Upper lobe of left lung (tissue), 6 donors: ENCODE measurements at regions not wholly inside any gene's neighbourhood (a gene's known extent, or its start where the extent isn't known, plus 50 kb on each side); places are given as distances from the start of the nearest gene placed in this dataset.

Experiments used
- ATAC-seq, 2 donors: fragments of 200-7000 bp; cut with Tn5 transposase; one replicate each; pipeline ENCODE4 v1.9.1; 2022; ENCODE audit warnings: mild to moderate bottlenecking in 2 of 2, moderate library complexity in 2 of 2; ENCODE audit not compliant: low FRiP score in 2 of 2
- DNase-seq, 2 donors: peaks; one replicate each; pipeline ENCODE4 v3.0.0-alpha.2; 2019 to 2020
- H3K27ac ChIP-seq, 4 donors: fragments of 200-600 bp; sonication (generic); one replicate each; pipeline ENCODE4 v1.5.1; 2016 to 2019
- H3K27me3 ChIP-seq, 4 donors: fragments of 200-600 bp; sonication (generic); one replicate each; pipeline ENCODE4 v1.5.1; 2017 to 2019
- H3K36me3 ChIP-seq, 4 donors: fragments of 200-600 bp; sonication (generic); one replicate each; pipeline ENCODE4 v1.5.1; 2016 to 2019
- H3K4me1 ChIP-seq, 4 donors: fragments of 200-600 bp; sonication (generic); one replicate each; pipeline ENCODE4 v1.5.1; 2018 to 2019
- H3K4me3 ChIP-seq, 4 donors: fragments of 200-600 bp; sonication (generic); one replicate each; pipeline ENCODE4 v1.5.1; 2017 to 2019; ENCODE audit warnings: mild to moderate bottlenecking in 2 of 4, moderate library complexity in 1 of 4
- H3K9me3 ChIP-seq, 4 donors: fragments of 200-600 bp; sonication (generic); one replicate each; pipeline ENCODE4 v1.5.1; 2018 to 2019
- CTCF ChIP-seq, 6 experiments: fragments of 450-650 bp in 4 of 6; fragments of 200-600 bp in 2 of 6; sonication (generic) in 2 of 6; IDR thresholded peaks; one replicate each; pipeline ENCODE4 v1.5.1; 2016 to 2019; ENCODE audit warnings: antibody characterized with exemption in 6 of 6
- EP300 ChIP-seq, 4 donors: sonication (generic); formaldehyde crosslinking; IDR thresholded peaks; one replicate each; pipeline ENCODE4 v1.5.1; 2017; ENCODE audit warnings: antibody characterized with exemption in 4 of 4, control low read depth in 2 of 4
- POLR2A ChIP-seq, 4 donors: fragments of 450-650 bp; IDR thresholded peaks; one replicate each; pipeline ENCODE4 v1.5.1; 2016 to 2017; ENCODE audit warnings: antibody characterized with exemption in 4 of 4, mild to moderate bottlenecking in 2 of 4
- POLR2AphosphoS5 ChIP-seq, 2 donors: sonication (generic); formaldehyde crosslinking; IDR thresholded peaks; one replicate each; pipeline ENCODE4 v1.5.1; 2017; ENCODE audit warnings: antibody characterized with exemption in 2 of 2
- WGBS, 2 donors: methylation state at CpG; one replicate each; pipeline ENCODE4 v1.1.5; 2017 to 2018; 5-methylcytosine and 5-hydroxymethylcytosine counted together
- donor health status: DM: no; HTN: no; CAD: no; lungs with moderate emphysema.
- donor health status: DM: no; HTN: yes; CAD: no; lungs with severe emphysema.

GRCh38 chr17:51486885-51487520 lies 226.7 kb downstream of the UTP18 start:
- peaks cover 0 to 3% (median 0%) of the 10 kb centered on the region in 4 donors for H3K4me1 ChIP-seq
- no peak overlapping the region for H3K27ac ChIP-seq
- WGBS, 2 donors, result 82 to 91% methylated on average over 5 of the region's 5 CpGs
- no peaks in the 10 kb centered on the region for H3K27me3 ChIP-seq
- DNase-seq, result no peak
- no peak for TF ChIP-seq POLR2AphosphoS5 (IDR thresholded peaks at IDR 0.05)
- no peak for TF ChIP-seq EP300 (IDR thresholded peaks at IDR 0.05)
- TF ChIP-seq CTCF (IDR thresholded peaks at IDR 0.05), result no peak
- TF ChIP-seq POLR2A (IDR thresholded peaks at IDR 0.05), result no peak
- no peak overlapping the region for H3K4me3 ChIP-seq
- ATAC-seq, result no peak
- H3K9me3 ChIP-seq, result peaks cover 0 to 2% (median 1%) of the 10 kb centered on the region in 4 donors
- no peaks in the 10 kb centered on the region for H3K36me3 ChIP-seq

GRCh38 chr17:51487947-51488346 lies 227.6 kb downstream of the UTP18 start:
- no peak for ATAC-seq
- Histone ChIP-seq H3K4me3 (no peak overlapping the region), H3K4me1 (peaks cover 0 to 3% (median 0%) of the 10 kb centered on the region in 4 donors), H3K27ac (no peak overlapping the region), H3K36me3 (no peaks in the 10 kb centered on the region), H3K27me3 (no peaks in the 10 kb centered on the region), H3K9me3 (no peaks in the 10 kb centered on the region)
- TF ChIP-seq POLR2A (IDR thresholded peaks at IDR 0.05), result no peak
- no peak for TF ChIP-seq EP300 (IDR thresholded peaks at IDR 0.05)
- TF ChIP-seq POLR2AphosphoS5 (IDR thresholded peaks at IDR 0.05), result no peak
- TF ChIP-seq CTCF (IDR thresholded peaks at IDR 0.05), result no peak
- DNase-seq, result no peak
- WGBS, 2 donors, result 58 to 62% methylated on average over 14 of the region's 14 CpGs

- Histone ChIP-seq H3K27ac (no peak overlapping the region), H3K9me3 (no peaks in the 10 kb centered on the region), H3K27me3 (no peaks in the 10 kb centered on the region), H3K36me3 (no peaks in the 10 kb centered on the region), H3K4me3 (no peak overlapping the region), H3K4me1 (peaks cover 0 to 3% (median 0%) of the 10 kb centered on the region in 4 donors)
- ATAC-seq, result peak in 1 of 2 donors; percentile 81
- WGBS, 2 donors, result 66 to 100% methylated on average over 2 to 6 of the region's 6 CpGs
- no peak for TF ChIP-seq POLR2AphosphoS5 (IDR thresholded peaks at IDR 0.05)
- DNase-seq, result peak in 1 of 2 donors; percentile 70
Observed at GRCh38 chr17:51491416-51491815, 231.1 kb downstream of the UTP18 start.

- H3K4me3 ChIP-seq, result no peak overlapping the region
- DNase-seq (peak in 1 of 2 donors; percentile 3), ATAC-seq (no peak)
- H3K9me3 ChIP-seq, result no peaks in the 10 kb centered on the region
- 88 to 100% methylated on average over 2 of the region's 2 CpGs for WGBS, 2 donors
- no peak overlapping the region for H3K27ac ChIP-seq
- TF ChIP-seq POLR2A (IDR thresholded peaks at IDR 0.05), result no peak
- no peak for TF ChIP-seq EP300 (IDR thresholded peaks at IDR 0.05)
- TF ChIP-seq CTCF (IDR thresholded peaks at IDR 0.05), result no peak
- no peak for TF ChIP-seq POLR2AphosphoS5 (IDR thresholded peaks at IDR 0.05)
- no peaks in the 10 kb centered on the region for H3K36me3 ChIP-seq
- peaks cover 0 to 3% (median 0%) of the 10 kb centered on the region in 4 donors for H3K4me1 ChIP-seq
- H3K27me3 ChIP-seq, result no peaks in the 10 kb centered on the region
Observed at GRCh38 chr17:51493206-51493605, 232.9 kb downstream of the UTP18 start.

- ATAC-seq, result no peak
- no peaks in the 10 kb centered on the region for H3K27me3 ChIP-seq
- WGBS, 2 donors, result 14 to 22% methylated on average over 1 of the region's 1 CpG
Observed at GRCh38 chr17:51496378-51496777, 236.0 kb downstream of the UTP18 start.

More at GRCh38 chr17:51496378-51496777, 236.0 kb downstream of the UTP18 start:
- TF ChIP-seq CTCF (IDR thresholded peaks at IDR 0.05) (no peak), POLR2A (IDR thresholded peaks at IDR 0.05) (no peak), EP300 (IDR thresholded peaks at IDR 0.05) (no peak), POLR2AphosphoS5 (IDR thresholded peaks at IDR 0.05) (no peak)
- no peaks in the 10 kb centered on the region for H3K9me3 ChIP-seq
- no peak for DNase-seq
- no peak overlapping the region for H3K27ac ChIP-seq
- no peaks in the 10 kb centered on the region for H3K4me1 ChIP-seq
- H3K36me3 ChIP-seq, result no peaks in the 10 kb centered on the region
- H3K4me3 ChIP-seq, result no peak overlapping the region
